T-helper 9 cell (primary cell): ENCODE measurements at regions not wholly inside any gene's neighbourhood (a gene's known extent, or its start where the extent isn't known, plus 50 kb on each side); places are given as distances from the start of the nearest gene placed in this dataset.
"Not testable (repeated sequence)": the region's sequence is repeated elsewhere in the genome, so short reads cannot be mapped to it uniquely, and the experiment has no call there.

Experiments
- DNase-seq: peaks from one replicate; pipeline ENCODE4 v3.0.0-alpha.2; 2020

DNA sequence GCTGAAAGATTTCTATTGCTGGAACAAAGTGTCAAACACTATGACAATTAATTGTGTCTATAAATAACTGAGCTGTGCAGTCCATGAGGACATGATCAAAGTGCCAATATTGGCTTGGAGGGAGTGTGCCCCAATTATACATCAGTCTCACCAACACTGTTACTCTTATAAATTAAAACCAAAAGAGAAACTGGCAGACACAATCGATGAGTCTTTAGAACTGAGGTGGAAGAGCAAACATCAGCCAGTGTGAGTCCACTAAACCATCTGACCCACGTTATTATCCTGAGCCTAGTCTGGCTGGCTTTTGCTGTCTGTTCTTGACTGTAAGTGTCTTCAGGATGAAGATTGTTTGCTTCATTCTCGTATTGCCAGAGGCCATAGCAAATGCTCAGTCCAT is 98.9 kb downstream of the OLIG3 start:
- DNase-seq = no peak

DNA sequence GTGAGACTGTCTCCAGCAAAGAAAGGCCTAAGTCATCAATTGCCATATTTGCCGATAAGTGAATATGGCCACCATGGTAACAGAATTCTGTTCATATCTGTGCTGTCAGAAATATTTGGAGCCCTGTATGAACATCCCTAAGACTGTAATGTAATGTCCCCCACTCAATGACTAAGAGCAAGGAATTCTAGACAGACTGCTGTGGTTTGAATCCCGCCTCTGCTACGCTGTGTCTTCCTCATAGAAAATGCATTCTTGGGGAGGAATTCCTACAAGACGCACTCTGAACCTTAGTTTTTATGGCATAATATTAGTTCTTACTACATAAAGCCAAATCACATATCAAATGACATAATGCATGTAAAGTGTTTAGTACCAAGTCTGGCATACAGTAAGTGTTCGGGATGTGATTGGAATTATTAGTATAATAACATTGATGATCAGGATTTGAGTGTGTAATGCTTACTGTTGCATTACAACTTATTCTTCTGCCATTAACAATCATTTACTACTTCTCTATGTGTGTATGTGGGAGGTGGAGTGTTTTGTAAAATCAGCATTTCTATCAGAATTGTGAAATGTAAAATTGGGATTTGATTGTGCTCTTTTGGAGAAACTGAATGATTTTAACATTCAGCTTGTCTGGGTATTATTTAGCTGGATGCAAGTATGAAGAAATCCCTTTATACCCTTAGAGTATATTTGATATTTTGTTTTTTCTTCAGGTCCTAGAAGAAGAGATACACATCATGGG is 103.0 kb downstream of the OLIG3 start:
- no peak for DNase-seq

DNA sequence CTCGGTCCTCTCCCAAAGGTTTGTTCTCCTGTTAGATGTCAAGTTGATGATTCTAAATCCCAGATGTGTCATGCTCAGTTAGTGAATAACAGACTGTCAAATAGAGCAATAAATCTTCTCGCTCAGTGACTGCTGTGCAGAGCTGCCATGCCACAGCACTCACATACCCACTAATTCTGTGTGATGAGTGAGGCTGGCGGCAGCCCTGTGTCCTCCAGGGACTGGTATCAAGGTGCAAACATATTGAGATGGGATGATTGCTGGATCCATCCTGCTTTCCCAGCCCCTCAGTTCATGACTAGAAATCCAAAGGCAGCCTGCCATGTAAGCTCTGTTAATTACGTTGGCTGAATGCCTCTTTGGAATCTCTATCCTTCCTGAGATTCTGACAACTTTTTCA is 103.9 kb downstream of the OLIG3 start:
- no peak for DNase-seq

DNA sequence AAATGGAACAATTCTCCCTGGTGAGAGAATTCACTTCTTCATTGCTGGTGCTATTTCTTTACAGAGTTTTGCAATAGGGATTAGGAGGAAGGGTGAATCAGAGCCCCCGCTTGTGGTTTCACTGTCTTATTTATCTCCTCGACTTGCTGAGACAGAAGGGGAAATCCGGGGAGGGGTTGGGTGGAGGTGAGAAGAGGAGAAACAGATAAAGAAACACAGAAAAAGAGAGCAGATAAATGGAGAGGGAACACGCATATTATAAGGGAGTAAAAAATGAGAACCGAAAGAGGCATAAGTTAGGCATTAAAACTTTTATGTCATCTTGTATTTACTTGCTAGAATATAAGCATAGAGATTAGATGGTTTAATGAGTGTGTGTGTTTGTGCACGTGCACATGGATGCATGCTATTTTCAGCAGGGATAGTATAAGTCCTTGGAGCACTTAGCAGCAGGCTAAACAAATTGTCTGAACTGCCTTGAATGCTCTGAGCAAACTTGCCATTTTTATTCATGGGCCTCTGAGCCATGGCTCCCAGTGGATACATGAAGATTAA is 105.0 kb downstream of the OLIG3 start:
- peak; percentile 47 for DNase-seq

DNA sequence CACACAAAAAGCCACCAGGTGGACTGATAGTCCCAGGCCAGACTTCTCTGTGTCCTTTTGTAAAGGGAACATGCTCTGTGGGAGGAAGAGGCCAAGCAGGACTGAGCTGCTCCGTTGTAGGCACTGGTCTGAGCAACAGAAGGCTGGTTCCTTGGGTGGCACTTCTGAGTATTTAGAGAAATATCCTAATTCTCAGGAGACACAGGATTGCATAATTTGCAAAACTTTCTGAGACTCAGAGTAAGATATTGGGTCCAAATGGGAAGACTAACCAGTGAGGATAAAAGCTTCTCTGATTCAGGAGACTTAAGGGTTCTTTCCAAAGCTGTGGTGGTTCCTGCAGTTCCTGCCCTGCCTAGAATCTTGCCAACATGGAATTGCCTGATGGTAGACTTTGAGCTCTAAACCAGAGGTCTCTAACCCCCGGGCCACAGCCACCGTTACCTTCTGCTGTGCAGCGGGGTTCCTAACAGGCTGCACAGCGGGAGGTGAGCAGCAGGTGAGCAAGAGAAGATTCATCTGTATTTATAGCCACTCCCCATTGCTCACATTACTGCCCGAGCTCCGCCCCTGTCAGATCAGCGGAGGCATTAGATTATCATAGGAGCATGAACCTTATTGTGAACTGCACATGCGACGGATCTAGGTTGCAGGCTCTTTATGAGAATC is 107.0 kb downstream of the OLIG3 start:
- DNase-seq = no peak

DNA sequence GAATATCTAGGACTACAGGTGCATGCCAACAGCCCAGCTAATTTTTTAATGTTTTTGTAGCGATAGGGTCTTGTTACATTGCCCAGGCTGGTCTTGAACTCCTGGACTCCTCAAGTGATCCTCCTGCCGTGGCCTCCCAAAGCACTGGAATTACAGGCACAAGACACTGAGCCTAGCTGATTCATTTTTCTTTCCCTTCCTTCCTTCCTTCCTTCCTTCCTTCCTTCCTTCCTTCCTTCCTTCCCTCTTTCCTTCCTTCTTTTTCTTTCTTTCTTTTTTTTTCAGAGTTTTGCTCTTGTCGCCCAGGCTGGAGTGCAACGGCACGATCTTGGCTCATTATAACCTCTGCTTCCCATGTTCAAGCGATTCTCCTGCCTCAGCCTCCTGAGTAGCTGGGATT is 110.9 kb downstream of the OLIG3 start:
- DNase-seq = not testable (repeated sequence)

DNA sequence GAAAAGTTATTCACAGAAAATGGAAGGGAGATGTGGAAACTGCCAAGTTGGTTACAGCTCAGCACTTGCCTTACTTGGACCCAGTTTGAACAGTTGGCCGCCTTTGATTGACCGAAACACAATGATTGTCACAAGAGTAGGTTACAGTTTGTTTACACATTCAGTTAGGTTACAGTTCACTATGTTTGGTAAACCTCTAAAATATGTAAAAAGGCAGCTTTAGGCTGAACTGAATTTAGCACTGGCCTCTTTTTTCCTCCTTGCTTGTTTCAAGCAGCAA is 116.2 kb downstream of the OLIG3 start:
- DNase-seq = no peak

DNA sequence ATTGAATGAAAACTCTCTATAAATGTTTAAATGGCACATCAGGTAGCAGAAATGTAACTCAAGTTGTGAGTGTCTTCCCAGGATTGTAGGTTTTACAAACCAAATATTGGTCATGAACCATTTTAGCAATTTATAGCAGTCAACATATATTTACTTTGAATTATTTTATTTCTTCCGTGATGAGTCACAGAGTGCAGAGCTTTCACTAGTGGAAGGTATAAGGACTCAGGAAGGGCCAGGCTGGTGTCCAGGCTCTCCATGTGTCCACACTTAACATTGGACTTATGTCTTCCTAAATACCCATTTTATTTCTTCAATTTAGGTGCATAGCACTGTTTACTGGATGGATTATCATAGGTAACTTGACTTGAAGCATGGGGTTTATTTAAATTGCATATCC is 120.9 kb downstream of the OLIG3 start:
- DNase-seq = no peak

DNA sequence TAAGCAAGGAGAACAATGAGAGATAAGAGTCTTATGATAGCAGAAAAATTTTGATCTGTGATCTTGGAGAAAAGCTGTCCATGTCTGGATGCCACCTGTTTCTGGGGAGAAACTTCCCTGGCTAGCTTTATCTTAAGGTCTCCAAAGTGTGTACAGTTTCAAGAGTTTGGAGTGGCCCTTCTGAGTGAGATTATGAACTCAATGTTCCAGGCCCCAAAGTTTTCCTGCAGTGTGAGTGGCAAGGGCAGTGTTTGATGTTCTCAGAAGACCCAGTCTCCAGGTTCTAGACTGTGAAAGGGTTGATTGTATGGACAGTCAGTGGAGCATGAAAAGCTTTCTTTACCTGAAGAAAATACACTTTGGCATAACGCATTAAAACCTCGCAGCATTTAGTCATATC is 121.7 kb downstream of the OLIG3 start:
- no peak for DNase-seq

DNA sequence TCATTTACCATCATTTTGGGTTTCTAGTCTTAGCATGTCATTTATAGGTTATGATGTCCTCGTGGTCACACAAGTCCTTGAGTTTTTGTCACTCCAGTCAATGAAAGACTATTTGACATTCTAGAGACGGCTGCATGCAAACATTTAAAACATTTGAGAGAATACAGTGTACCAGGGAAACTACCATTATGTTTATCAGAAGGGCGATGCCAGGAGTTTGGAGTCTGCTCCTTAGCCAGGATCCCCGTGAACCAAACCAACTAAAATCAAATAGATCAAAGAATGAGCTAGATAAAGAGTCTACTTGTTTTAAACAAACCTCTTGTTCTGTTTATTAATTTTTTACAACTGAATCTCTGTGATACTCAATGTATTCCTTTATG is 122.6 kb downstream of the OLIG3 start:
- DNase-seq = no peak

DNA sequence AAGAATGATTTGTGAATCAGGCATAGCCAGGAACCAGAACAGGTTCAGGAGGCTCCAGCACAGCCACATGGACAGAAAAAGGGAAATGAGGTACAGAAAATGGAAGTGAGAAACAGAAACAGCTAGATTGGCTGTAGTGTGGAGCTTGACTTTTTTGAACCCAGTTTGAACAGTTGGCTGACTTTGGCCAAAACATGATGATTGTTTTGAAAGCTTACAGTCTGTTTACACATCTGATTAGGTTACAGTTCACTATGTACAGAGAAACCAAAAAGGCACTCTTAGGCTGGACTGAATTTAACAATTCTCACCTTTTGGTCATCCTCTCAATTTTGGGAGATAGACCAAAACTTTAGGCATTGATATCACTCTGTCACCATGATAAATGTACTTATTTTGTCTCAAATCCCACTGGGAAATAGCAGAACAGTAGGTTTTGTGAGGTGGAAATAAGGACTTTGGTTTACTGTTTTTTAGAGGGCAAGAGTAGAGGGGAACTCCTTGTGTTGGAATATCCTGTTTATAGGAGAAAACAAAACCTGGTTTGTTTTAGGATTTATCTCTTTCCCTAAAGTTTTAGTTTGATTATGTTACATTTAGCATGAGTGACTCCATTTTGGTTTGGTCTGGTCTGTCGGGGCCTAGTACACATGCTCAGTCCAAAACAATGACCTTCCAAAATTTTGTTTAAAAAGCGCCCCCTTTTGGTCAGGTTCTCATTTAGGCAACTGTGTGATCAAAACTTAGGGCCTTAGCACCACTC is 123.1 kb downstream of the OLIG3 start:
- no peak for DNase-seq

DNA sequence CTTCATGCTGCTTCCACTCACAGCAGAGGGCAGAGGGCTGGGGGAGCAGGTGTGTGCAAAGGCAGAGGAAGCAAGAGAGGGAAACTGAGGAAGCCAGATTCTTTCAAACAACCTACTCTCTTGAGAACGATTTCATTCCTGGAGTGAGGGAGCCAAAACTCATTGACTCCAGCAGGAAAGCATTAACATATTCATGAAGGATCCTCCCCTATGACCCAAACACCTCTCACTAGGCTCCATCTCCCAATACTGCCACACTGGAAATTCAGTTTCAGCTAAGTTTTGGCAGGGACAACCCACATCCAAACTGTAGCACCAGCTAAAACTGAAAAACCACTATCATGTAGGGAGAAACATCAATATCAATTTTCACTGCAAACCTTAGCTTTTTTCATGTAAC is 125.1 kb downstream of the OLIG3 start:
- DNase-seq = no peak

DNA sequence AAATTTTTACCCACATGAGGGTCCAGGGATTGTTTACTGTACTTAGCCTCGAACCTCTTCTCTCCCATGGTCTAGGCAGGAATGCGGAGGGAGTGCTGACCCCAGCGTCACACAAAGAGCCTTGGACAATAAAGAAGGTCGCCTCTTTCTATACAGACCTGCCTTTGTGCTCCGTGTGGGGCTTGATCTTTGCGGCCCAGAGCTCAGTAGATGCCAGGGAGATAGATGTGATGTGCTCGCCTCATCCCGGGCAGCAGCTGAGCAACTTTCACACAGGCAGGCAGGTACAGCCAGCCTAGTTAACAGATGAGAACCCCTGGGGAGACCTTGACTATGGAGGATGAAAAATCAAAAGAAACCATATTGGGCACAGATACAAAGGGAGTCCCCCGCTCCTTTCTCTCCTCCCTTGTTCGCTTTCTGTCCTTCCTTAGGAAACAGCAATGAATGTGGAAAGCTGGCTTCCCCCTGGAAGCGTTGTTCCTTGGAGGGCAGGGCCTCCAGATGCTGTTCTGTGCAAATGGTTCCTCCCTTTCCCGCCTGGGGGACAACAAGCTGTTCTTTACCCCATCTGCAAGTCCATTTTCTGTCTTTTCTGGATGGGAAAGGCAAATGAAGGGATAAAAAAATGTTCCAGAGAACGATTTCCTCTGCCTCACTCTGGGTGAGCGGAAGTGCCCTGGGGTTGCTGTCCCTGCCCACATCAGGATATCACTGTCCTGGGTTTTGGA is 128.3 kb downstream of the OLIG3 start:
- no peak for DNase-seq

DNA sequence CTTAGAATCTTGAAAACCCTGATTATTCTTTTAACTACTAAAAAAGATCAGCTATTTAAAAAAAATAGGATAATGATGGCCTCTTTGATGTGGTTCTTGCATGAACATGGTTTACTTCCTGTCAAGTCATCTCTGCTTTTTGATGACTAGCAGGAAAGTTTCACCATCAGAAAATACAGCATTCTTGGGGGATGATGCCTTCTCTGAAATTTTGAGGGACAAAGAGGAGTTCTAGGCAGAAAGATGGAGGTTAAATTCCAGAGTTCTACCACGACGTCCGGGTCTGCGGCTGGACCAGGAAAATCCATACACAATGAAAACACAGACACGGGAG is 130.4 kb downstream of the OLIG3 start:
- no peak for DNase-seq

DNA sequence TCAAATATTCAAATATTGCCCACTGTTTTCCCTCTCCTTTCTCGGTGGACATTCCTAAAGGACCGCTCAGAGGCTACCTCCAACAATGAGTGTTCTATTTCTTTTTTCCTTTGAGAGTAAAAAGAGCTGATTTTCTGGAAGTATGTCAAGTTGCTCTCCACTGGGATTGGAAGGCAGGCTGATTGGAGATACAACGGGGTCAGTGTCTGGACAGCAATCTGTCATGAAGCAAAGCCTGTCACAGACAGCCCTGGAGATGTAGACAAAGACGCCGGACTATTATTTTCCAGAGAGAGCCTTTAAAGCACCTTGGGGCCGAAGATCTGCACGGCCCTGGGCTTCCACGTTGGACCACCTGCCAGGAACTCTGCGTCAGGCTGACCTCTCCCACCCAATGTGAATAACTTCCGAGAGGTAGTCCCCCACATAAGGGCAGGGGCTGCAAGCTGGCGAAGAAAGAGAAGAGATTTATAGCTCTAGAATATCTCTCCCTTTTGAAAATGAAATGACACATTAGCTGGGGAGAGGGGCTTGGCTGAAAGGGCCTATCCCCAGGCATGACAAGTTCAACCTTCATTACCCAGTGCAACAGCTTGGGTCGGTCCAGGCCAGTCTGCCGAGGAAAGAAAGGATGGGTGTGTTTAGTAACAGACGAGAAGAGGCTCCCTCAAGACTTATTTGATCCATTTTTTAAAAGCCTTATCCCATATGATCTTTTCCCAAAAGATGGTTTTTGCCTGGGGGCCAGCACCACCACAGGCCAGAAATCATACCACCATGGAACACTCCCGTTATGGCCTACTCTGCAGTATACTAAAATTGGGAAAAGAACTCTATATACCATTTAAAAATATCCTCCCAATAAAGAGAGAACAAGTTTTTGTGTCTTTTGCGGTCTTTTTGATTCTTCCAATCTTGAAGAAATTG is 131.1 kb downstream of the OLIG3 start:
- DNase-seq = no peak

DNA sequence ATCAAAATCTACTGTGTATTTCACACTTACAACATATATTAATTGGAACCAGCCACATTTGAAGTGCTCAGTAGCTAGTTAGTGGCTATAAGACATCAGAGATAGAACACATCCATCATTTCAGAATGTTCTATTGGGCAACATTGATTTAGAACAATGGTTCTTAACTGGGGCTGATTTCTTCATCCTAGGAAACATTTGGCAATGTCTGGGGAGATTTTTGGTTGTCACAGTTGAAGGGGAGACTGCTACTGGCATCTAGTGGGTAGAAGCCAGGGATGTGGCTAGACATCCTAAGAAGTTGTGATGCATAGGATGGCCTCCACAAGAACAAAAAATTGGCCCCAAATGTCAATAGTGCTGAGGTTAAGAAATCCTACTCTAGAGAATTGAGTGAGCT is 132.5 kb downstream of the OLIG3 start:
- no peak for DNase-seq

DNA sequence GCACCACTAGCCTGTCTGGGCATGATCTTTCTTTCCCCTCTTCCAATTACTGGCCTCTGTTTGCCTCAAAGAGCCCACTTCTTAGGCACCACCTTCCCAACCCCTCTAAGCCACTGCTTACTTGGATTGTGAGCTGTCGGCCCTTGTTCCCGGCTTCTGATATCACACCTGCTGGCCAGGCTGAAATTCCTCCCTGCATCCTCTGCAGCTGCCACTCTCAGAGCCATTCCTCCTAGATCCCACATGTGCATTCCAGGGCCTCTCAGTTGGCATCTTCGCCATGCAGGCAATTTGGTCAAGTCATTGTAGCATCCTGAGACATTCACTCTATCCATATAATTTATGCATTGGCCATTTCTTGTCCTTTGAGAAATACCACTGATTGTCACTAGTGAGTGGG is 135.9 kb downstream of the OLIG3 start:
- no peak for DNase-seq

DNA sequence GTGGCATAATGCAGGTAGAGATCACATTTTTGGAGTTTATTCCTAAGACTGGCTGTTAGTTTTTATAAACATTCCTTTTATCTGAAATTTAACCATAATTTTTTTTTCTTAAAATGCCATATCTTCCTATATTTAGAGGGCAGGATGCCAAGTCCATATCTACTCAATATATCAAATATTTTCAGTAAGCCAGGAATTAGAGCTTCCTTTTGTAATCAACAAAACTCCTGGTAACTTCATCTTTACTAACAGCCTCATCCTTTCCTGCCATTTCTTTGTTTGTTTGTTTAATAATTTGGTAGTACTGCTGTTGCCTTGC is 136.3 kb downstream of the OLIG3 start:
- no peak for DNase-seq

DNA sequence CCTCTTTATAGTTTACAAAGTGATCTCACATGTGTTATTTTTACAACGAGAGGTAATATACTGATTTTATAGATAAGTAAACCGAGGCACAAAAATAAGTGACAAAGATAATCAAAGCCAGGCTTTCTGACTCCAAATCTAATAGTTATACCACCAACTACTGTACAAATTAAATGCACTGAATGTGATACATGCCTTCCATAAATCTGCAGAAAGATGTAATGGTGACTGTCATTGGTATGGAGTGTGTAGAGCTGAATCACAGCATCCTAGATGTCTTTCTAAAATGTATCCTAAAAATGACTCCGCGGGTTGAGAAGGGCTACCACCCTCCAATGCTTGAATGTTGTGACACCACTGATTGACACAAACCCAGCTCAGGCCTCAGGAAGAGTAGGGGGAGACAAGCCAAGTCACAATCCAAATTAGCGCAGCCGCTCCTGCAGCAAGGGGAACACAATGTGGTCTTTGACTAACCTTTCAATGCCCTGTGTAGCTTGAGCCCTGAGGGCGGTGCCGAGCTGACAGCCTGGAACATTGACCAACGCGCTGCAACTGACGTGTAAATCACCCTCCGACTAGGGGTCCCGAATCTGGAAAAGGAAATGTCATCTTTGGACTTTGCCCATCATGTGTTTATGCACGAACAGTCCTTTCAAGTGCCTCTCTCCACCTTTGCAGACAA is 136.8 kb downstream of the OLIG3 start:
- DNase-seq = no peak

DNA sequence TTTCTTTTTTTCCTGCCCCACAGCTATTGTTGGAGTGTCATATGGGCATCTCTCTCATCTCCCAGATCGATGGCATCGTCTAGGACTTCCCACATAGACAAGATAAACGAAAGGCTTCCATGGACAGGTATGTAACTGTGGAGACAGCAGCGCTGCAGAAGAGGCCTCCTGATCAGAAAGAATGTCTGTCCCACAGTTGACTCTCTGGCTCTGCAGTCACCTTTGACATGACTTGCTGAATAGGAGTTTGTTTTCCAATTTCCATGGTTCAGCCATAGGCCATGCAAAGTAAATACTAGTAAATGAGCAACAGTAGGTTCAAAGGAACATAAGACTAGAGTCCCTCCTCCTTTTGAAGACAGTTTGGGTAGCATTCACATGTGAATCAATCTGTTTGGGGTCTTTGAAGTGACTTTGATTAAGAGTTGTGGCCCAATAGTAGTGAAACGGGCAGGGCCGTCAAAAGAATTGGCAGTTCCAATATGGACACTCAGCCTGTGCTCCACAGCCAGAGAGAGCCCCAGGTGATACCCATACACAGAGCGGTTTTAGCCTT is 134.7 kb upstream of the IFNGR1 start:
- no peak for DNase-seq

DNA sequence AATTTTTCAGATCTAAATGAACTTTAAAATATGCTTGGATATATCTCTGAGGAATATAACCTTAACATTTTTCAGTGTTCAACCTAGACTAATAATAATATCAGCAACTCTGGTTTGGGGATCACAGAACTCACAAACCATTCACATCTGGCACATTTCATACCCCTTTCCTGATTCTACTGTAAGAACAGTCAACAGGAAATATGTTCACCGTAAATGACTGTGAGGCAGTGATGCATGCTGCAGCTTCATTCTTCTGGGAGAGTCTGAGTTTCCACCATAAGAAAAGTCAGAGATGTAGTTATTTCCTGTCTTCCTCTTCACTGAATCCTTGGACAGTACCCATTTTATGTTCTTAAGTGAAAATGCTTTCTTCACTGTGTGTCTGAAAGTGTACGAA is 134.2 kb upstream of the IFNGR1 start:
- DNase-seq = no peak

DNA sequence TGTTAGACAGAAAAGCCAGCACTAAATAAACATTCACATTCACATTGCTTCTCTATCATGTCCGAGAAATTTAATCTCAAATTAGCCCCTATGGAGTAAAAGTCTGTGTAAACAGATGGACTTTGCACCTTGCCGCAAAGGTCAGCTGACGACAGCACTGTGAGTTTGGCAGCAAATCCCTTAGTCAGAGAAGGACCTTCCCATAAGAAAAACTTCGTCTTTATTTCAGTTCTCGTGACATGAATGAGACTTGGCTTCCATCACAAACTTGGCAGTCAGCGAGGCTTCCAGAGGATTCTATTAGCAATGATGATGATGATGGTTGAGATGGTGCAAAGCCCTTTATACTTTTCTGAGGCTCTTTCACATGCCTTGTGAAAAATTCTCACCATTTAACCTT is 133.7 kb upstream of the IFNGR1 start:
- DNase-seq = no peak
